IPS-18c (cell line): ENCODE measurements at regions not wholly inside any gene's neighbourhood (a gene's known extent, or its start where the extent isn't known, plus 50 kb on each side); places are given as distances from the start of the nearest gene placed in this dataset.

Source experiments
- H3K4me3 ChIP-seq: 2 replicates; pipeline ENCODE4 v1.7.0; 2013; ENCODE audit warnings: low read depth, mild to moderate bottlenecking, low read length, moderate library complexity; ENCODE audit not compliant: insufficient read depth
- H3K9me3 ChIP-seq: one replicate; pipeline ENCODE4 v1.6.1; 2013; ENCODE audit warnings: mild to moderate bottlenecking, low read length, moderate library complexity; ENCODE audit not compliant: control insufficient read depth, insufficient read depth

GRCh38 chr6:43953794-43954310 lies 173.4 kb downstream of the MRPL14 start:
- H3K4me3 ChIP-seq = no peak overlapping the region
- no peaks in the 10 kb centered on the region for H3K9me3 ChIP-seq

GRCh38 chr6:43953256-43953655 lies 174.0 kb downstream of the MRPL14 start:
- H3K4me3 ChIP-seq = no peak overlapping the region
- no peaks in the 10 kb centered on the region for H3K9me3 ChIP-seq

GRCh38 chr6:43952746-43953145 lies 174.5 kb downstream of the MRPL14 start:
- Histone ChIP-seq H3K4me3 (no peak overlapping the region), H3K9me3 (no peaks in the 10 kb centered on the region)

GRCh38 chr6:43951756-43952675 lies 175.2 kb downstream of the MRPL14 start:
- Histone ChIP-seq H3K9me3 (no peaks in the 10 kb centered on the region), H3K4me3 (no peak overlapping the region; the same call in 1 of the 2 replicates)

- Histone ChIP-seq H3K9me3 (no peaks in the 10 kb centered on the region), H3K4me3 (no peak overlapping the region)
Observed at GRCh38 chr6:43951063-43951755, 176.0 kb downstream of the MRPL14 start.

GRCh38 chr6:43950731-43951062 lies 176.6 kb downstream of the MRPL14 start:
- no peaks in the 10 kb centered on the region for H3K9me3 ChIP-seq
- no peak overlapping the region for H3K4me3 ChIP-seq

- no peak overlapping the region for H3K4me3 ChIP-seq
- H3K9me3 ChIP-seq = no peaks in the 10 kb centered on the region
Observed at GRCh38 chr6:43950051-43950605, 177.1 kb downstream of the MRPL14 start.

GRCh38 chr6:43949551-43949991 lies 177.7 kb downstream of the MRPL14 start:
- H3K4me3 ChIP-seq = no peak overlapping the region
- no peaks in the 10 kb centered on the region for H3K9me3 ChIP-seq

GRCh38 chr6:43948527-43949485 lies 178.4 kb downstream of the MRPL14 start:
- Histone ChIP-seq H3K9me3 (no peaks in the 10 kb centered on the region), H3K4me3 (no peak overlapping the region)

GRCh38 chr6:43947860-43948259 lies 177.8 kb downstream of the VEGFA start:
- Histone ChIP-seq H3K9me3 (no peaks in the 10 kb centered on the region), H3K4me3 (no peak overlapping the region)

- Histone ChIP-seq H3K4me3 (no peak overlapping the region), H3K9me3 (no peaks in the 10 kb centered on the region)
Observed at GRCh38 chr6:43946641-43947363, 176.8 kb downstream of the VEGFA start.

- no peaks in the 10 kb centered on the region for H3K9me3 ChIP-seq
Observed at GRCh38 chr6:43945768-43946080, 175.7 kb downstream of the VEGFA start.

GRCh38 chr6:43944908-43945767 lies 175.1 kb downstream of the VEGFA start:
- no peaks in the 10 kb centered on the region for H3K9me3 ChIP-seq
- no peak overlapping the region for H3K4me3 ChIP-seq

More at GRCh38 chr6:43945768-43946080, 175.7 kb downstream of the VEGFA start:
- H3K4me3 ChIP-seq = no peak overlapping the region

- no peaks in the 10 kb centered on the region for H3K9me3 ChIP-seq
- H3K4me3 ChIP-seq = no peak overlapping the region
Observed at GRCh38 chr6:43943781-43944250, 173.8 kb downstream of the VEGFA start.

- Histone ChIP-seq H3K9me3 (no peaks in the 10 kb centered on the region), H3K4me3 (no peak overlapping the region)
Observed at GRCh38 chr6:43943099-43943766, 173.2 kb downstream of the VEGFA start.
